ENCODE measurements at regions not wholly inside any gene's neighbourhood (a gene's known extent, or its start where the extent isn't known, plus 50 kb on each side); places are given as distances from the start of the nearest gene placed in this dataset.
"Not testable (repeated sequence)": the region's sequence is repeated elsewhere in the genome, so short reads cannot be mapped to it uniquely, and the experiment has no call there.

DNA sequence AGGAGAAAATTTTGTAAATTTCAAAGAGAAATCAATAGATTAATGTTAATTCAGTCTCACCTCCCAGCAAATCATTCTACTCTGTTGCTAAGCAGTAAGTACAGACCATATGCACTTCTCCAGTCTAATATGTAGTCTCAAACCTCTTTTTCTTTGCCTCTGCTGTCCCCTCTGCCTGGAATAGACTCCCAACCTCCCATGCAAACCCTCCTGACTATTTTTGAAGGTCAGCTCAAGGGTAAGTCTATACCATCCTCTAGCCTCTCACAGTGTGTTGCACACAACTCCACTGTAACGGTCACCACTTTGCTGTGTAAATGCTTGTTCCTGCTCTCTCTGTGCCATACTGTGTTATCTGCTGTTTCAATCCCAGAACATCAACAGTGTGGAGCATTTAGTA lies 94.5 kb upstream of the TRIM77 start:
- H4K8ac ChIP-seq (ENCODE audit: low read depth, low read length); H2BK15ac ChIP-seq (replicated peaks; ENCODE audit: low read depth); H2BK5ac ChIP-seq (ENCODE audit: low read length); H3K9ac ChIP-seq (ENCODE audit: low read length); H3K18ac ChIP-seq (ENCODE audit: low read length); H3K23ac ChIP-seq (ENCODE audit: low read length); H3K79me1 ChIP-seq (ENCODE audit: low read length); H4K5ac ChIP-seq (ENCODE audit: low read length); H3K27me3 ChIP-seq (ENCODE audit: insufficient read depth, low read length, poor library complexity); H3K36me3 ChIP-seq (ENCODE audit: control insufficient read depth, insufficient read depth, low read length); H3K4me3 ChIP-seq (ENCODE audit: low read length); H3K4ac ChIP-seq (ENCODE audit: low read depth, low read length); H2BK120ac ChIP-seq (ENCODE audit: low read depth, low read length); H3K79me2 ChIP-seq (ENCODE audit: control insufficient read depth, insufficient read depth, low read length); H3K4me2 ChIP-seq (ENCODE audit: low read length); H3K27ac ChIP-seq (ENCODE audit: low read depth, low read length); H2AK5ac ChIP-seq (ENCODE audit: low read length); H3K4me1 ChIP-seq (ENCODE audit: control insufficient read depth, low read depth, low read length); DNase-seq: not testable (repeated sequence)
- no CpG with 5 or more reads among the region's 1 CpG for WGBS (ENCODE audit: extremely low coverage, insufficient coverage, low lambda C conversion rate)
- peak overlapping the region; percentile 49 for H3K56ac ChIP-seq (ENCODE audit: low read length)

DNA sequence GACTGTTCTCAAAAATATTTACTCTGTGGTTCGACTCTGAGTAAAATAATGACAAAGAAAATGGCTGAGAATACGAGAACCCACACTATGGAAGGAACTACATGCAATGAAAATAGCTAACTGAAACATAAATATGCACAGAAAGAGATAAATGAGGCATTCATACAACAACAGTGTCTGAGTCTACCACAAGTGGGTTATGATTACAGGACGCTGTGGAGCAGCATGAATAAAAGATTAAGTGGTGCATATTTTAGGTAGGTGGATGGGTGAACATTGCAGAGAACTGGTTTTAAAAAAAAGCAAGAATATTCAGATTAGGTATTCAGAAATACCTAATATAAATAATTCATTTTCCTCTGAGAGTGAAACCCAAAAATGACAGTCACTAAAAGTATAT lies 93.9 kb upstream of the TRIM77 start:
- H3K18ac ChIP-seq (ENCODE audit: low read length); H2BK15ac ChIP-seq (replicated peaks; ENCODE audit: low read depth); H3K27ac ChIP-seq (ENCODE audit: low read depth, low read length); H3K4me3 ChIP-seq (ENCODE audit: low read length); H3K9ac ChIP-seq (ENCODE audit: low read length); H3K4me1 ChIP-seq (ENCODE audit: control insufficient read depth, low read depth, low read length); H2AK5ac ChIP-seq (ENCODE audit: low read length); H2BK120ac ChIP-seq (ENCODE audit: low read depth, low read length); H3K79me2 ChIP-seq (ENCODE audit: control insufficient read depth, insufficient read depth, low read length); H3K4me2 ChIP-seq (ENCODE audit: low read length); H4K5ac ChIP-seq (ENCODE audit: low read length); H3K23ac ChIP-seq (ENCODE audit: low read length); H3K36me3 ChIP-seq (ENCODE audit: control insufficient read depth, insufficient read depth, low read length); H3K27me3 ChIP-seq (ENCODE audit: insufficient read depth, low read length, poor library complexity); H3K79me1 ChIP-seq (ENCODE audit: low read length); H2BK5ac ChIP-seq (ENCODE audit: low read length); H4K8ac ChIP-seq (ENCODE audit: low read depth, low read length); DNase-seq; H3K4ac ChIP-seq (ENCODE audit: low read depth, low read length); H3K56ac ChIP-seq (ENCODE audit: low read length): not testable (repeated sequence)
- no CpG with 5 or more reads among the region's 3 CpGs for WGBS (ENCODE audit: extremely low coverage, insufficient coverage, low lambda C conversion rate)

DNA sequence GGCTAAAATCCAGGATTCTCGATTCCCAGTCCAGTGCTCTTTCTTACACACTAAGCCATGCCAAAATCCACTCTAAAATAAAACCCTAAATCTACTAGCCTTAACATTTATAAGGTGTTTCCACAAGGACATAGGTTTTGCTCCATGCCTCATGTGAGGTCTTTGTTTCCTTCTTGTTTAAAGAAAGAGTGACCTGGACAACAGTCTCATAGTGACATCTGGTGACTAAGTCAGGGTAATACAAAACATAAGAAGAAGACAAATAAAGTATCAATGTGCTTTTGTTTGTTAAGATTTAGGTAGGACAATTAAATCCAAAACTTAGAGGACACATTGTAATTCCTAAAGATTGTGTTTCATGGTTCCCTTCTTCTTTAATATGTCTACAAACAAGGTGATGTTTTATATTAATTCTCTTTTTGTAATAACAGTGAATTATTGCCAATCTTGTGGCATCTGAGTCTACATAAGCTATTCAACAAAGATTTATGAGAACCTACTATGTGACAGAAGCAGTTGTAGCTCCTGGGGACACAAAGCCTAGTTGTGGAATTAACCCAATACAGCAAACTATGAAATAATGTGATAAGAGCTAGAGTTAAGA lies 93.0 kb upstream of the TRIM77 start:
- WGBS (ENCODE audit: extremely low coverage, insufficient coverage, low lambda C conversion rate): no CpG with 5 or more reads among the region's 1 CpG
- not testable (repeated sequence) for H3K4ac ChIP-seq (ENCODE audit: low read depth, low read length)

DNA sequence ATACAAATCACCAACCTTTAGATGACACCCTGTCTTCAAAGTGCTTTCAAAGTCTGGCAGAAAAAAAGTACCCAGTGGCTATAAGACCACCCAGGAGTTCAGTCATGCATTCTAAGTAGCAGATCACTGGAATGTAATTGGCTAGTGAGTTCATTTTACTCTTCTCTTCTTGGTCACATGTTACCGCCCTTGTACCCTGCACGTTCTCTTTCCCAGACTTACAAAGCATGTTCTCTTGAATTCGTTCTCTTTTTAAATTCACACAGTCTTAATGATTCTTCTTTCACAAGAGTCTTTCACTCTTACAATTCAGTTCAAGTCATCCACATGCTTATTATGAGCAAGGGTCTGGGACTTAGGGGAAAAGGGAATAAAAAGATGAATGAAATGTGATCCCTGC lies 89.4 kb upstream of the TRIM77 start:
- not testable (repeated sequence) for H4K8ac ChIP-seq (ENCODE audit: low read depth, low read length); H3K23ac ChIP-seq (ENCODE audit: low read length); H3K4me3 ChIP-seq (ENCODE audit: low read length); H3K79me2 ChIP-seq (ENCODE audit: control insufficient read depth, insufficient read depth, low read length); DNase-seq; H3K36me3 ChIP-seq (ENCODE audit: control insufficient read depth, insufficient read depth, low read length); H3K4me2 ChIP-seq (ENCODE audit: low read length); H3K79me1 ChIP-seq (ENCODE audit: low read length); H3K27me3 ChIP-seq (ENCODE audit: insufficient read depth, low read length, poor library complexity); H3K4me1 ChIP-seq (ENCODE audit: control insufficient read depth, low read depth, low read length); H3K56ac ChIP-seq (ENCODE audit: low read length); H3K18ac ChIP-seq (ENCODE audit: low read length); H4K5ac ChIP-seq (ENCODE audit: low read length); H2AK5ac ChIP-seq (ENCODE audit: low read length); H3K27ac ChIP-seq (ENCODE audit: low read depth, low read length); H2BK5ac ChIP-seq (ENCODE audit: low read length); H2BK120ac ChIP-seq (ENCODE audit: low read depth, low read length); H3K9ac ChIP-seq (ENCODE audit: low read length); H3K4ac ChIP-seq (ENCODE audit: low read depth, low read length); H2BK15ac ChIP-seq (replicated peaks; ENCODE audit: low read depth)
- no CpG with 5 or more reads among the region's 3 CpGs for WGBS (ENCODE audit: extremely low coverage, insufficient coverage, low lambda C conversion rate)

More for the DNA sequence above, 93.0 kb upstream of the TRIM77 start:
- not testable (repeated sequence) for H3K4me3 ChIP-seq (ENCODE audit: low read length); H3K36me3 ChIP-seq (ENCODE audit: control insufficient read depth, insufficient read depth, low read length); H3K27me3 ChIP-seq (ENCODE audit: insufficient read depth, low read length, poor library complexity); H3K9ac ChIP-seq (ENCODE audit: low read length); H4K5ac ChIP-seq (ENCODE audit: low read length); H2AK5ac ChIP-seq (ENCODE audit: low read length); H2BK5ac ChIP-seq (ENCODE audit: low read length); H3K4me2 ChIP-seq (ENCODE audit: low read length); H3K23ac ChIP-seq (ENCODE audit: low read length); H2BK120ac ChIP-seq (ENCODE audit: low read depth, low read length); H3K79me1 ChIP-seq (ENCODE audit: low read length); H3K79me2 ChIP-seq (ENCODE audit: control insufficient read depth, insufficient read depth, low read length); H3K56ac ChIP-seq (ENCODE audit: low read length); H3K27ac ChIP-seq (ENCODE audit: low read depth, low read length); H4K8ac ChIP-seq (ENCODE audit: low read depth, low read length); H3K4me1 ChIP-seq (ENCODE audit: control insufficient read depth, low read depth, low read length); H3K18ac ChIP-seq (ENCODE audit: low read length)
- peak; percentile 38 for DNase-seq
- H2BK15ac ChIP-seq (replicated peaks; ENCODE audit: low read depth): peak overlapping the region; percentile 57

DNA sequence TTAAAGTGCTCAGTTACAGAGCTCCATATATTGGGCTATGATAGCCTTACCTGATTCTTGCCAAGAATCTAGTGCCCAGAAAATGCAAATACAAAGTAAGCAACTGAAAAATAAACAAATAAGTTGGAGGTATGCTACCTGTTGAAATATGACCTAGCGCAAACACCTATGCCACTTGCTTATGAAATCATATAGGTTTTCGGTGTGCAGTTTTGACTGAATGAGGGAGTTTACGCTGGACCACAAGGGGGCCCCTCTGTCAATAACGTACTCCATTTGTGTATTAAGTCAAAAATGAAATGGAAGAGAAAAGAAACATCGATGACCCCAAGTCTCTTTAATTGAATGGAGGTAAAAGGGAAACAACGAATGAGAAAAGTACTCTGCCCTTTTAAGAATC lies 84.9 kb upstream of the TRIM77 start:
- no peak overlapping the region for H3K4me2 ChIP-seq (ENCODE audit: low read length)
- no peak overlapping the region for H4K5ac ChIP-seq (ENCODE audit: low read length)
- H3K79me2 ChIP-seq (ENCODE audit: control insufficient read depth, insufficient read depth, low read length): no peaks in the 10 kb centered on the region
- H2BK120ac ChIP-seq (ENCODE audit: low read depth, low read length): no peak overlapping the region
- H3K56ac ChIP-seq (ENCODE audit: low read length): no peak overlapping the region
- WGBS (ENCODE audit: extremely low coverage, insufficient coverage, low lambda C conversion rate): no CpG with 5 or more reads among the region's 6 CpGs
- DNase-seq: no peak
- no peak overlapping the region for H3K4ac ChIP-seq (ENCODE audit: low read depth, low read length)
- no peak overlapping the region for H2BK15ac ChIP-seq (replicated peaks; ENCODE audit: low read depth)
- no peak overlapping the region for H3K18ac ChIP-seq (ENCODE audit: low read length)
- H3K79me1 ChIP-seq (ENCODE audit: low read length): no peaks in the 10 kb centered on the region
- no peak overlapping the region for H2AK5ac ChIP-seq (ENCODE audit: low read length)
- H2BK5ac ChIP-seq (ENCODE audit: low read length): no peak overlapping the region
- no peaks in the 10 kb centered on the region for H3K36me3 ChIP-seq (ENCODE audit: control insufficient read depth, insufficient read depth, low read length)
- H3K9ac ChIP-seq (ENCODE audit: low read length): no peak overlapping the region
- H3K27me3 ChIP-seq (ENCODE audit: insufficient read depth, low read length, poor library complexity): no peaks in the 10 kb centered on the region
- H3K27ac ChIP-seq (ENCODE audit: low read depth, low read length): no peak overlapping the region
- no peak overlapping the region for H3K23ac ChIP-seq (ENCODE audit: low read length)
- H3K4me3 ChIP-seq (ENCODE audit: low read length): no peak overlapping the region
- no peak overlapping the region for H4K8ac ChIP-seq (ENCODE audit: low read depth, low read length)
- H3K4me1 ChIP-seq (ENCODE audit: control insufficient read depth, low read depth, low read length): peaks cover 2% of the 10 kb centered on the region

DNA sequence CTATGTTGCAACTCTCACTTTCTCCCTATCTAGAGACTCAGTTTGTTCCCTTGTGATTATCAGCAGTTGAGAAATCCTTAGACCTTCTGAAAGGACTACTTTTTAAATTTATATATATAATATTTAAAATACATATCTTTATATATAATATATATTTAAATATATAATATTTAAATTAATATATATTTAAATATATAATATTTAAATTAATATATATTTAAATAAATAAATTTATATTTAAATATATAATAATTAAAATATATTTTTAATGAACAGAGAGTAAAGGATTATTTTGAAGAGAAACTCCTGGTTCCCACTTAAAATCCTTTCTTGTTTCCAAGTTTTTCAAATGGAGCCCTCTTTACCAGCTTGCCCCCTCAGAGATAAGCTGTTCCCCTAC lies 83.7 kb upstream of the TRIM77 start:
- Histone ChIP-seq H3K27ac (ENCODE audit: low read depth, low read length) (no peak overlapping the region), H3K56ac (ENCODE audit: low read length) (no peak overlapping the region), H3K9ac (ENCODE audit: low read length) (no peak overlapping the region), H2BK5ac (ENCODE audit: low read length) (no peak overlapping the region), H4K5ac (ENCODE audit: low read length) (no peak overlapping the region), H3K4me3 (ENCODE audit: low read length) (no peak overlapping the region), H3K4ac (ENCODE audit: low read depth, low read length) (no peak overlapping the region), H3K4me1 (ENCODE audit: control insufficient read depth, low read depth, low read length) (peaks cover under 1% of the 10 kb centered on the region), H3K23ac (ENCODE audit: low read length) (no peak overlapping the region), H3K36me3 (ENCODE audit: control insufficient read depth, insufficient read depth, low read length) (no peaks in the 10 kb centered on the region), H3K79me1 (ENCODE audit: low read length) (no peaks in the 10 kb centered on the region), H3K79me2 (ENCODE audit: control insufficient read depth, insufficient read depth, low read length) (no peaks in the 10 kb centered on the region), H4K8ac (ENCODE audit: low read depth, low read length) (no peak overlapping the region), H3K18ac (ENCODE audit: low read length) (no peak overlapping the region), H3K4me2 (ENCODE audit: low read length) (no peak overlapping the region), H2BK15ac (replicated peaks; ENCODE audit: low read depth) (no peak overlapping the region), H2AK5ac (ENCODE audit: low read length) (no peak overlapping the region), H2BK120ac (ENCODE audit: low read depth, low read length) (no peak overlapping the region), H3K27me3 (ENCODE audit: insufficient read depth, low read length, poor library complexity) (no peaks in the 10 kb centered on the region)
- DNase-seq: no peak
